OCI-LY7 (cell line): ENCODE measurements at regions not wholly inside any gene's neighbourhood (a gene's known extent, or its start where the extent isn't known, plus 50 kb on each side); places are given as distances from the start of the nearest gene placed in this dataset.

Experiments
- BruUV-seq: library from RNA; stranded (reverse); fragments of 400-500 nt; replicated peaks from 2 replicates; lab custom pipeline; 2021; lab: Mats Ljungman, UMichigan
- CTCF ChIA-PET: fragments of 300-600 bp; sonication (Branson Sonifier 250); formaldehyde crosslinking; loops from one replicate; lab custom pipeline; 2022; ENCODE audit warnings: antibody characterized with exemption; ENCODE audit not compliant: unreplicated experiment; lab: Charles Lee
- POLR2A ChIA-PET: fragments of 300-600 bp; sonication (Branson Sonifier 250); formaldehyde crosslinking; loops from one replicate; lab custom pipeline; 2022; ENCODE audit warnings: antibody characterized with exemption; lab: Charles Lee
- DNase-seq: peaks from one replicate; pipeline ENCODE4 v3.0.0-alpha.2; 2015; ENCODE audit warnings: low spot score
- H2AFZ ChIP-seq: fragments of 200-600 bp; sonication (generic), shearing (Covaris generic); 2 replicates; pipeline ENCODE4 v1.6.1; 2014; ENCODE audit warnings: mild to moderate bottlenecking, antibody characterized with exemption, low read length, moderate library complexity
- H3K27ac ChIP-seq: fragments of 200-600 bp; sonication (generic); 2 replicates; pipeline ENCODE4 v1.5.1; 2014; ENCODE audit warnings: mixed run types, low read depth, mild to moderate bottlenecking, moderate library complexity, low read length, inconsistent platforms; ENCODE audit not compliant: poor library complexity, severe bottlenecking
- H3K36me3 ChIP-seq: fragments of 200-600 bp; sonication (generic); 2 replicates; pipeline ENCODE4 v1.6.1; 2014; ENCODE audit warnings: mild to moderate bottlenecking, antibody characterized with exemption, low read length, moderate library complexity, mixed read lengths; ENCODE audit not compliant: insufficient read depth
- H3K4me1 ChIP-seq: fragments of 200-600 bp; sonication (generic); 2 replicates; pipeline ENCODE4 v1.5.1; 2014; ENCODE audit warnings: mild to moderate bottlenecking, low read length; ENCODE audit not compliant: insufficient read depth, poor library complexity, severe bottlenecking
- H3K4me2 ChIP-seq: fragments of 200-600 bp; sonication (generic); 2 replicates; pipeline ENCODE4 v1.6.1; 2014; ENCODE audit warnings: mild to moderate bottlenecking, low read length
- H3K4me3 ChIP-seq: fragments of 200-600 bp; sonication (generic); 2 replicates; pipeline ENCODE4 v1.5.1; 2014; ENCODE audit warnings: mild to moderate bottlenecking, low read depth, low read length; ENCODE audit not compliant: poor library complexity, severe bottlenecking
- H3K79me2 ChIP-seq: fragments of 200-600 bp; sonication (generic); 2 replicates; pipeline ENCODE4 v1.6.1; 2016; ENCODE audit warnings: low read depth, mild to moderate bottlenecking, low read length, moderate library complexity, mixed read lengths; ENCODE audit not compliant: insufficient read depth
- H3K9me2 ChIP-seq: fragments of 200-600 bp; sonication (generic); 2 replicates; pipeline ENCODE4 v1.6.1; 2016; ENCODE audit warnings: mild to moderate bottlenecking, low read length, mixed read lengths; ENCODE audit not compliant: insufficient read depth
- H3K9me3 ChIP-seq: fragments of 200-600 bp; sonication (generic); 2 replicates; pipeline ENCODE4 v1.6.1; 2014; ENCODE audit warnings: mild to moderate bottlenecking, mixed run types, low read length, mixed read lengths
- H4K20me1 ChIP-seq: fragments of 200-600 bp; sonication (generic); 2 replicates; pipeline ENCODE4 v1.6.1; 2014; ENCODE audit warnings: mild to moderate bottlenecking, antibody characterized with exemption, low read length, moderate library complexity, mixed read lengths; ENCODE audit not compliant: insufficient read depth
- EZH2phosphoT487 ChIP-seq: fragments of 200-600 bp; sonication (generic); IDR thresholded peaks from 2 replicates; pipeline ENCODE4 v1.6.1; 2018; ENCODE audit warnings: low read depth, borderline replicate concordance, mild to moderate bottlenecking, mixed run types, antibody characterized with exemption, low read length, moderate library complexity, mixed read lengths
- intact Hi-C: fragments of 100-400 bp; cut with micrococcal nuclease; formaldehyde crosslinking; loops from one replicate; pipeline ENCODE4 v1.10.0; 2022; ENCODE audit not compliant: unreplicated experiment
- TF ChIP-seq, protein P1 (sequence below): fragments of 200-600 bp; sonication (generic); conservative IDR thresholded peaks from 2 replicates; pipeline ENCODE4 v1.5.1; 2014; ENCODE audit warnings: mild to moderate bottlenecking, antibody characterized with exemption, low read length, moderate library complexity, mixed read lengths

DNA sequence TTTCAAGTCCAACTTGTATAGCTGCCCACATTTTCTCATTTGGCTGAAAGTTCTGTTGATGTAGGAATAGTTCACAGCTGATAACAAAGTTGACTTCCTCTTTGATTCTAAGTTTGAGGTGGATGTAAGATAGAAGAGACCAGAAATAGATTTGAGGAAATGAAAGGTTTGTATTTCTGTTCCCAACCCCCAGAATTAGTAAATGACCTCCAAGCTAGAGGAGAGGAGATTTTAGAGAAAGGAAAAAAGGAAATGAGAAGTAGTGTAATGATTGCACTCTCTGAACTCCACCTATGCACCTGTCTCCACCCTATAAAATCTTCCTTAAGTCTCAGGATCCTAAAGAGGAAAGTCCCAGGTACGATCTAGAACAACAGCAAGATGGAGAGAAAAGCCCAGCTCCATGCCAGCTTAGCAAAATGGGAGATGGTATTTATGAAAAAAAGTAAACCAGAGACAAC is 130.4 kb upstream of the POC5 start:
- DNase-seq = peak; percentile 4
- no TSS peak for BruUV-seq
- H4K20me1 ChIP-seq = no peaks in the 10 kb centered on the region

DNA sequence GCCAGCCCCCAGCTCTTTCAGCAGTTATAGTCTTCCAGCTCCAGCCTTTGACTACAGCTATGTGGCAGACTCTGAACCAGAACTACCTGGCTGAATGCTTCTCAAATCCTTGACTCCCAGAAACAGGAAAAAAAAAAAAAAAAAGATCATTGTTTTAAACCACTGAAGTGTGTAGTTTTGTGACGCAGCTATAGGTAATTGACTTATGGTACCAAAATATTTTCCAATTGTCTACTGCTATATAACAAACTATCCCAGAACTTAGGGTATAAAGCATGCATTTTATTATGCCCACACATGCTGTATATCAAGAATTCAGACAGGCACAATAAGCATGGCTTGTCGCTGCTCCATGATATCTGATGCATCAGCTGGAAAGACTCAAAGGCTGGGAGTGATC is 127.1 kb upstream of the POC5 start:
- Histone ChIP-seq H3K79me2 (no peaks in the 10 kb centered on the region), H3K4me3 (no peak overlapping the region), H3K27ac (no peak overlapping the region), H3K36me3 (no peaks in the 10 kb centered on the region), H3K9me3 (no peaks in the 10 kb centered on the region), H3K9me2 (no peaks in the 10 kb centered on the region), H4K20me1 (no peaks in the 10 kb centered on the region), H3K4me1 (no peaks in the 10 kb centered on the region), H3K4me2 (no peak overlapping the region), H2AFZ (no peak overlapping the region)
- DNase-seq = no peak
- intact Hi-C loops = no loop called here
- CTCF ChIA-PET = no interaction called here
- no TSS peak for BruUV-seq
- TF ChIP-seq EZH2phosphoT487 = no peak
- TF ChIP-seq, protein P1, sequence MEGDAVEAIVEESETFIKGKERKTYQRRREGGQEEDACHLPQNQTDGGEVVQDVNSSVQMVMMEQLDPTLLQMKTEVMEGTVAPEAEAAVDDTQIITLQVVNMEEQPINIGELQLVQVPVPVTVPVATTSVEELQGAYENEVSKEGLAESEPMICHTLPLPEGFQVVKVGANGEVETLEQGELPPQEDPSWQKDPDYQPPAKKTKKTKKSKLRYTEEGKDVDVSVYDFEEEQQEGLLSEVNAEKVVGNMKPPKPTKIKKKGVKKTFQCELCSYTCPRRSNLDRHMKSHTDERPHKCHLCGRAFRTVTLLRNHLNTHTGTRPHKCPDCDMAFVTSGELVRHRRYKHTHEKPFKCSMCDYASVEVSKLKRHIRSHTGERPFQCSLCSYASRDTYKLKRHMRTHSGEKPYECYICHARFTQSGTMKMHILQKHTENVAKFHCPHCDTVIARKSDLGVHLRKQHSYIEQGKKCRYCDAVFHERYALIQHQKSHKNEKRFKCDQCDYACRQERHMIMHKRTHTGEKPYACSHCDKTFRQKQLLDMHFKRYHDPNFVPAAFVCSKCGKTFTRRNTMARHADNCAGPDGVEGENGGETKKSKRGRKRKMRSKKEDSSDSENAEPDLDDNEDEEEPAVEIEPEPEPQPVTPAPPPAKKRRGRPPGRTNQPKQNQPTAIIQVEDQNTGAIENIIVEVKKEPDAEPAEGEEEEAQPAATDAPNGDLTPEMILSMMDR = no peak
- POLR2A ChIA-PET = no interaction called here

More for the DNA sequence above, 130.4 kb upstream of the POC5 start:
- H3K27ac ChIP-seq = no peak overlapping the region
- intact Hi-C loops = no loop called here
- TF ChIP-seq EZH2phosphoT487 = no peak
- TF ChIP-seq, protein P1 = no peak
- H3K79me2 ChIP-seq = no peaks in the 10 kb centered on the region
- POLR2A ChIA-PET = no interaction called here
- H3K4me2 ChIP-seq = no peak overlapping the region
- CTCF ChIA-PET = no interaction called here
- H3K4me1 ChIP-seq = no peaks in the 10 kb centered on the region
- H3K4me3 ChIP-seq = no peak overlapping the region
- H3K9me3 ChIP-seq = no peaks in the 10 kb centered on the region
- no peaks in the 10 kb centered on the region for H3K9me2 ChIP-seq
- no peak overlapping the region for H2AFZ ChIP-seq
- H3K36me3 ChIP-seq = no peaks in the 10 kb centered on the region

DNA sequence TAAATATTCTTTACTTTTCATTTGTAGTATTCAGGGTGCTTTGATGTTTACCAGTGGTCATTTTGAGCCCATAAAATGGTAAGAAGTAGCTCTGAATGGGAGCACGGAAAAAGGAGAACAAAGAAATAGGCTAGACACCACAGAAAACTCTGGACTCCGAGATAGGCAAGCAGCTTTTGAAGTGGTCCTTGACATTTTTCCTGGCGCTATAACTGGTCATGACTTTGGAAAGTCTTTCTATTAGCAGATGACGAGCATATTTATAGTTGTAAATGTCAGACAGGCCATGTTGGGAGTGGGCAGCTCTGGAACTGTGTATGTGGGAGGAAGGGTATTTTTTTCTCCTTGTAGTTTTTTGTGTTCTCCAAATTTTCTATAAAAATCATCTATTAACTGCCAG is 126.1 kb upstream of the POC5 start:
- Histone ChIP-seq H3K4me2 (no peak overlapping the region), H3K9me3 (no peaks in the 10 kb centered on the region), H3K9me2 (no peaks in the 10 kb centered on the region), H3K79me2 (no peaks in the 10 kb centered on the region), H3K36me3 (no peaks in the 10 kb centered on the region), H2AFZ (no peak overlapping the region), H3K27ac (no peak overlapping the region), H3K4me1 (no peaks in the 10 kb centered on the region), H4K20me1 (no peaks in the 10 kb centered on the region), H3K4me3 (no peak overlapping the region)
- intact Hi-C loops = no loop called here
- POLR2A ChIA-PET = no interaction called here
- DNase-seq = no peak
- CTCF ChIA-PET = no interaction called here
- BruUV-seq = no TSS peak
- no peak for TF ChIP-seq EZH2phosphoT487
- TF ChIP-seq, protein P1 = no peak
